PC-3 (cell line): ENCODE measurements at regions not wholly inside any gene's neighbourhood (a gene's known extent, or its start where the extent isn't known, plus 50 kb on each side); places are given as distances from the start of the nearest gene placed in this dataset.
"Not testable (repeated sequence)": the region's sequence is repeated elsewhere in the genome, so short reads cannot be mapped to it uniquely, and the experiment has no call there.

Experiments used
- ATAC-seq: fragments of 200-7000 bp; cut with Tn5 transposase; 2 replicates; pipeline ENCODE4 v1.9.1; 2020; ENCODE audit warnings: mild to moderate bottlenecking, moderate library complexity
- BruUV-seq: library from RNA; stranded (reverse); fragments of 400-500 nt; replicated peaks from 2 replicates; lab custom pipeline; 2021; lab: Mats Ljungman, UMichigan
- CTCF ChIA-PET: fragments of 300-600 bp; sonication (Branson Sonifier 250); formaldehyde crosslinking; loops from one replicate; lab custom pipeline; 2022; ENCODE audit warnings: antibody characterized with exemption; lab: Charles Lee
- POLR2A ChIA-PET: fragments of 300-600 bp; sonication (Branson Sonifier 250); formaldehyde crosslinking; loops from one replicate; lab custom pipeline; 2022; ENCODE audit warnings: antibody characterized with exemption; ENCODE audit not compliant: unreplicated experiment; lab: Charles Lee
- DNase-seq: peaks from one replicate; pipeline ENCODE4 v3.0.0-alpha.2; 2015
- H2AFZ ChIP-seq: fragments of 300-600 bp; sonication (generic); 2 replicates; pipeline ENCODE4 v1.6.0; 2016; ENCODE audit warnings: antibody characterized with exemption, low read length
- H3F3A ChIP-seq: fragments of 300-600 bp; sonication (generic); one replicate; pipeline ENCODE4 v1.6.0; 2017; ENCODE audit warnings: antibody characterized with exemption, low read length, control low read depth, mild to moderate bottlenecking; ENCODE audit not compliant: unreplicated experiment
- H3K27ac ChIP-seq: fragments of 300-600 bp; sonication (generic); 2 replicates; pipeline ENCODE4 v1.5.1; 2016; ENCODE audit warnings: mild to moderate bottlenecking, low read length
- H3K27me3 ChIP-seq: fragments of 300-600 bp; sonication (generic); 2 replicates; pipeline ENCODE4 v1.6.1; 2016; ENCODE audit warnings: low read length, mixed read lengths
- H3K36me3 ChIP-seq: fragments of 300-600 bp; sonication (generic); 2 replicates; pipeline ENCODE4 v1.6.1; 2016; ENCODE audit warnings: low read depth, mixed run types, low read length, mixed read lengths
- H3K4me1 ChIP-seq: fragments of 300-600 bp; sonication (generic); 2 replicates; pipeline ENCODE4 v1.5.1; 2016; ENCODE audit warnings: low read length; ENCODE audit not compliant: insufficient read depth
- H3K4me2 ChIP-seq: fragments of 300-600 bp; sonication (generic); 2 replicates; pipeline ENCODE4 v1.6.0; 2016; ENCODE audit warnings: low read length
- H3K4me3 ChIP-seq: fragments of 300-600 bp; sonication (generic); 2 replicates; pipeline ENCODE4 v1.5.1; 2016; ENCODE audit warnings: mild to moderate bottlenecking, low read length, mixed read lengths
- H3K79me2 ChIP-seq: fragments of 300-600 bp; sonication (generic); 2 replicates; pipeline ENCODE4 v1.6.1; 2017; ENCODE audit warnings: low read length, mixed read lengths
- H3K9ac ChIP-seq: fragments of 300-600 bp; sonication (generic); 2 replicates; pipeline ENCODE4 v1.6.0; 2016; ENCODE audit warnings: mild to moderate bottlenecking, low read length
- H3K9me2 ChIP-seq: fragments of 300-600 bp; sonication (generic); replicated peaks from 2 replicates; pipeline ENCODE4 v1.6.1; 2016; ENCODE audit warnings: mixed run types, low read length, mixed read lengths
- H3K9me3 ChIP-seq: fragments of 300-600 bp; sonication (generic); 2 replicates; pipeline ENCODE4 v1.6.1; 2016; ENCODE audit warnings: low read length, mixed read lengths
- H4K20me1 ChIP-seq: fragments of 300-600 bp; sonication (generic); 2 replicates; pipeline ENCODE4 v1.6.1; 2016; ENCODE audit warnings: low read length, mixed read lengths
- CTCF ChIP-seq: fragments of 300-600 bp; sonication (generic); conservative IDR thresholded peaks from 2 replicates; pipeline ENCODE4 v1.5.1; 2017; ENCODE audit warnings: antibody characterized with exemption, low read depth, mild to moderate bottlenecking, low read length
- EZH2 ChIP-seq: fragments of 300-600 bp; sonication (generic); IDR thresholded peaks from one replicate; pipeline ENCODE4 v1.6.1; 2017; ENCODE audit warnings: antibody characterized with exemption, mild to moderate bottlenecking, low read length; ENCODE audit not compliant: unreplicated experiment
- EZH2phosphoT487 ChIP-seq: fragments of 300-600 bp; sonication (generic); IDR thresholded peaks from 2 replicates; pipeline ENCODE4 v1.6.1; 2018; ENCODE audit warnings: mild to moderate bottlenecking, antibody characterized with exemption, low read length, borderline replicate concordance
- intact Hi-C: fragments of 100-400 bp; cut with micrococcal nuclease; formaldehyde crosslinking; loops from 2 replicates; pipeline ENCODE4 v1.9.0; 2023

- no TSS peak for BruUV-seq
- intact Hi-C loops: no loop called here
These were observed 64.0 kb upstream of the CAPRIN1 start for GRCh38 chr11:33987545-33987944.

GRCh38 chr11:33986597-33987501, 64.7 kb upstream of the CAPRIN1 start:
- BruUV-seq, H3K4me3 ChIP-seq, H3K79me2 ChIP-seq, H3K36me3 ChIP-seq, POLR2A ChIA-PET, H3K4me1 ChIP-seq, H4K20me1 ChIP-seq, H3K9ac ChIP-seq, H3F3A ChIP-seq, DNase-seq, H2AFZ ChIP-seq, H3K4me2 ChIP-seq, ATAC-seq, H3K27me3 ChIP-seq, H3K9me2 ChIP-seq, intact Hi-C loops, H3K9me3 ChIP-seq, H3K27ac ChIP-seq: not testable (repeated sequence)
- CTCF ChIA-PET: interaction anchor here (0.5 to 0.6 kb wide), 2 partner anchors 106 to 428 kb away, joined by 3 read pairs; no protein-coding TSS in a partner anchor

More at GRCh38 chr11:33987545-33987944, 64.0 kb upstream of the CAPRIN1 start:
- H3K9me2 ChIP-seq: no peaks in the 10 kb centered on the region
- H3K9me3 ChIP-seq: no peaks in the 10 kb centered on the region
- no peaks in the 10 kb centered on the region for H3K4me1 ChIP-seq
- DNase-seq (no peak), ATAC-seq (no peak)
- POLR2A ChIA-PET: no interaction called here
- no peak overlapping the region for H3K9ac ChIP-seq
- H3K4me3 ChIP-seq: no peak overlapping the region
- no peaks in the 10 kb centered on the region for H4K20me1 ChIP-seq
- no peaks in the 10 kb centered on the region for H3F3A ChIP-seq
- no peaks in the 10 kb centered on the region for H3K79me2 ChIP-seq
- TF ChIP-seq EZH2 (no peak), CTCF (no peak), EZH2phosphoT487 (no peak)
- no peak overlapping the region for H3K4me2 ChIP-seq
- CTCF ChIA-PET: interaction anchor here (0.5 to 1.0 kb wide), 8 partner anchors 10 to 769 kb away, joined by 3 to 8 read pairs (median 4); no protein-coding TSS in a partner anchor
- no peaks in the 10 kb centered on the region for H3K27me3 ChIP-seq
- no peaks in the 10 kb centered on the region for H3K36me3 ChIP-seq
- H2AFZ ChIP-seq: no peak overlapping the region
- H3K27ac ChIP-seq: no peak overlapping the region

- no peaks in the 10 kb centered on the region for H3K9me3 ChIP-seq
- ATAC-seq: no peak
- no peaks in the 10 kb centered on the region for H3K4me1 ChIP-seq
- ChIA-PET POLR2A (no interaction called here), CTCF (no interaction called here)
- H3K36me3 ChIP-seq: no peaks in the 10 kb centered on the region
- H3K9ac ChIP-seq: no peak overlapping the region
- no peak overlapping the region for H3K4me3 ChIP-seq
- no TSS peak for BruUV-seq
- H2AFZ ChIP-seq: no peak overlapping the region
- no peaks in the 10 kb centered on the region for H3K9me2 ChIP-seq
- no peak overlapping the region for H3K27ac ChIP-seq
- no peaks in the 10 kb centered on the region for H3K27me3 ChIP-seq
- DNase-seq: peak; percentile 24
- intact Hi-C loops: no loop called here
- H3K4me2 ChIP-seq: no peak overlapping the region
- TF ChIP-seq CTCF (peak; percentile 46; the same call in 1 of the 2 replicates), EZH2 (no peak), EZH2phosphoT487 (no peak)
- H3F3A ChIP-seq: no peaks in the 10 kb centered on the region
- H3K79me2 ChIP-seq: no peaks in the 10 kb centered on the region
- H4K20me1 ChIP-seq: no peaks in the 10 kb centered on the region
These were observed 66.7 kb upstream of the CAPRIN1 start for GRCh38 chr11:33984682-33985389.
